ENCODE measurements at regions not wholly inside any gene's neighbourhood (a gene's known extent, or its start where the extent isn't known, plus 50 kb on each side); places are given as distances from the start of the nearest gene placed in this dataset.

- no peaks in the 10 kb centered on the region for H4K20me1 ChIP-seq (ENCODE audit: insufficient read depth, low read length)
- Mint-ChIP-seq H3K9me3 (peaks cover 0 to 3% (median under 1%) of the 10 kb centered on the region in 7 donors), H3K36me3 (no peaks in the 10 kb centered on the region), H3K27me3 (ENCODE audit: low read depth in 3 of 3) (no peaks in the 10 kb centered on the region), H3K4me1 (no peaks in the 10 kb centered on the region), H3K4me3 (no peak overlapping the region), H3K27ac (no peak overlapping the region)
- no peak overlapping the region for H3K4me3 ChIP-seq (replicated peaks in 1 of 3; ENCODE audit: low read depth in 2 of 3, low read length in 3 of 3)
- no peak overlapping the region for H3K4me2 ChIP-seq (replicated peaks; ENCODE audit: extremely low read depth, low read length, poor library complexity, severe bottlenecking)
- H3K27me3 ChIP-seq (ENCODE audit: control insufficient read depth in 2 of 2, insufficient read depth in 2 of 2, low read length in 2 of 2), result no peaks in the 10 kb centered on the region
- intact Hi-C loops (cut with micrococcal nuclease), result no loop called here
- no peak overlapping the region for H3K27ac ChIP-seq (ENCODE audit: low read depth in 1 of 2, low read length in 2 of 2)
- TF ChIP-seq CTCF (IDR thresholded peaks at IDR 0.05), result no peak
- H3K9ac ChIP-seq (ENCODE audit: insufficient read depth, low read length, poor library complexity, severe bottlenecking), result no peak overlapping the region
- no peaks in the 10 kb centered on the region for H3K36me3 ChIP-seq (replicated peaks in 1 of 2; ENCODE audit: control insufficient read depth in 1 of 2, insufficient read depth in 2 of 2, low read length in 2 of 2)
- H3K4me1 ChIP-seq (ENCODE audit: control insufficient read depth in 1 of 2, insufficient read depth in 2 of 2, low read length in 2 of 2), result no peaks in the 10 kb centered on the region
- DNase-seq, result no peak
- no peaks in the 10 kb centered on the region for H3K79me2 ChIP-seq (ENCODE audit: insufficient read depth, low read length)
- WGBS (ENCODE audit: insufficient coverage), result no CpG with 5 or more reads among the region's 3 CpGs
- no peaks in the 10 kb centered on the region for H3K9me3 ChIP-seq (replicated peaks in 1 of 2; ENCODE audit: control insufficient read depth in 1 of 2, insufficient read depth in 1 of 2, low read length in 2 of 2)
- no peak overlapping the region for H2AFZ ChIP-seq (ENCODE audit: insufficient read depth, low read depth, low read length, poor library complexity, severe bottlenecking)
These were observed 485.5 kb upstream of the SUCLG2 start for GRCh38 chr3:68139897-68140296.

- no peaks in the 10 kb centered on the region for H3K36me3 Mint-ChIP-seq
- no peak for DNase-seq
- Histone ChIP-seq H4K20me1 (ENCODE audit: insufficient read depth, low read length) (no peaks in the 10 kb centered on the region), H3K27me3 (ENCODE audit: control insufficient read depth in 2 of 2, insufficient read depth in 2 of 2, low read length in 2 of 2) (no peaks in the 10 kb centered on the region), H3K79me2 (ENCODE audit: insufficient read depth, low read length) (no peaks in the 10 kb centered on the region), H3K9ac (ENCODE audit: insufficient read depth, low read length, poor library complexity, severe bottlenecking) (no peak overlapping the region), H2AFZ (ENCODE audit: insufficient read depth, low read depth, low read length, poor library complexity, severe bottlenecking) (no peak overlapping the region), H3K27ac (ENCODE audit: low read depth in 1 of 2, low read length in 2 of 2) (no peak overlapping the region), H3K4me3 (replicated peaks in 1 of 3; ENCODE audit: low read depth in 2 of 3, low read length in 3 of 3) (no peak overlapping the region), H3K4me1 (ENCODE audit: control insufficient read depth in 1 of 2, insufficient read depth in 2 of 2, low read length in 2 of 2) (no peaks in the 10 kb centered on the region), H3K36me3 (replicated peaks in 1 of 2; ENCODE audit: control insufficient read depth in 1 of 2, insufficient read depth in 2 of 2, low read length in 2 of 2) (no peaks in the 10 kb centered on the region), H3K9me3 (replicated peaks in 1 of 2; ENCODE audit: control insufficient read depth in 1 of 2, insufficient read depth in 1 of 2, low read length in 2 of 2) (no peaks in the 10 kb centered on the region), H3K4me2 (replicated peaks; ENCODE audit: extremely low read depth, low read length, poor library complexity, severe bottlenecking) (no peak overlapping the region)
- intact Hi-C loops (cut with micrococcal nuclease), result no loop called here
- H3K27me3 Mint-ChIP-seq (ENCODE audit: low read depth in 3 of 3), result peaks cover 0 to 2% (median 0%) of the 10 kb centered on the region in 3 donors
- H3K4me3 Mint-ChIP-seq, result no peak overlapping the region
- no peak for TF ChIP-seq CTCF (IDR thresholded peaks at IDR 0.05)
- no CpG with 5 or more reads among the region's 7 CpGs for WGBS (ENCODE audit: insufficient coverage)
- no peaks in the 10 kb centered on the region for H3K4me1 Mint-ChIP-seq
- peaks cover 0 to 6% (median 2%) of the 10 kb centered on the region in 7 donors for H3K9me3 Mint-ChIP-seq
- H3K27ac Mint-ChIP-seq, result no peak overlapping the region
These were observed 482.0 kb upstream of the SUCLG2 start for GRCh38 chr3:68136411-68136810.
